HUES48 (cell line): ENCODE measurements at regions not wholly inside any gene's neighbourhood (a gene's known extent, or its start where the extent isn't known, plus 50 kb on each side); places are given as distances from the start of the nearest gene placed in this dataset.

Experiments used
- H3K27ac ChIP-seq: one replicate; pipeline ENCODE4 v1.7.0; 2013; ENCODE audit warnings: low read depth, low read length, inconsistent platforms
- H3K27me3 ChIP-seq: 2 replicates; pipeline ENCODE4 v1.6.1; 2013; ENCODE audit warnings: mild to moderate bottlenecking, low read length; ENCODE audit not compliant: control insufficient read depth, insufficient read depth
- H3K36me3 ChIP-seq: 2 replicates; pipeline ENCODE4 v1.6.1; 2013; ENCODE audit warnings: low read length; ENCODE audit not compliant: control insufficient read depth, insufficient read depth
- H3K4me1 ChIP-seq: 2 replicates; pipeline ENCODE4 v1.6.1; 2013; ENCODE audit warnings: mild to moderate bottlenecking, low read length; ENCODE audit not compliant: control insufficient read depth, insufficient read depth
- H3K4me3 ChIP-seq: 2 replicates; pipeline ENCODE4 v1.5.1; 2013; ENCODE audit warnings: mild to moderate bottlenecking, low read depth, low read length
- H3K9ac ChIP-seq: 2 replicates; pipeline ENCODE4 v1.6.1; 2013; ENCODE audit warnings: mild to moderate bottlenecking, low read depth, low read length, moderate library complexity
- H3K9me3 ChIP-seq: 2 replicates; pipeline ENCODE4 v1.6.1; 2013; ENCODE audit warnings: low read length; ENCODE audit not compliant: control insufficient read depth, insufficient read depth

GRCh38 chr21:27265492-27265891 lies 298.6 kb upstream of the ADAMTS5 start:
- Histone ChIP-seq H3K9me3 (no peaks in the 10 kb centered on the region), H3K4me3 (no peak overlapping the region), H3K9ac (no peak overlapping the region), H3K27me3 (no peaks in the 10 kb centered on the region), H3K36me3 (no peaks in the 10 kb centered on the region), H3K27ac (no peak overlapping the region), H3K4me1 (peaks cover 20% of the 10 kb centered on the region)

GRCh38 chr21:27261676-27262075 lies 294.8 kb upstream of the ADAMTS5 start:
- Histone ChIP-seq H3K9me3 (no peaks in the 10 kb centered on the region), H3K36me3 (no peaks in the 10 kb centered on the region), H3K27me3 (no peaks in the 10 kb centered on the region), H3K9ac (no peak overlapping the region), H3K4me1 (peaks cover 3% of the 10 kb centered on the region), H3K27ac (no peak overlapping the region), H3K4me3 (no peak overlapping the region)

- H3K4me3 ChIP-seq, result no peak overlapping the region
- no peak overlapping the region for H3K9ac ChIP-seq
- no peak overlapping the region for H3K27ac ChIP-seq
- H3K27me3 ChIP-seq, result no peaks in the 10 kb centered on the region
- H3K4me1 ChIP-seq, result peaks cover 6% of the 10 kb centered on the region
- H3K9me3 ChIP-seq, result no peaks in the 10 kb centered on the region
- H3K36me3 ChIP-seq, result no peaks in the 10 kb centered on the region
Observed at GRCh38 chr21:27260728-27261127, 293.8 kb upstream of the ADAMTS5 start.

- H3K9me3 ChIP-seq, result no peaks in the 10 kb centered on the region
- no peak overlapping the region for H3K27ac ChIP-seq
- no peak overlapping the region for H3K4me3 ChIP-seq
- peaks cover 6% of the 10 kb centered on the region for H3K4me1 ChIP-seq
- H3K36me3 ChIP-seq, result no peaks in the 10 kb centered on the region
- no peaks in the 10 kb centered on the region for H3K27me3 ChIP-seq
- H3K9ac ChIP-seq, result no peak overlapping the region
Observed at GRCh38 chr21:27258742-27259448, 292.0 kb upstream of the ADAMTS5 start.

GRCh38 chr21:27257908-27258556 lies 291.1 kb upstream of the ADAMTS5 start:
- Histone ChIP-seq H3K27me3 (no peaks in the 10 kb centered on the region), H3K9ac (no peak overlapping the region), H3K9me3 (no peaks in the 10 kb centered on the region), H3K36me3 (no peaks in the 10 kb centered on the region), H3K4me1 (peaks cover 6% of the 10 kb centered on the region), H3K27ac (no peak overlapping the region), H3K4me3 (no peak overlapping the region)

- H3K9me3 ChIP-seq, result no peaks in the 10 kb centered on the region
- peaks cover 6% of the 10 kb centered on the region for H3K4me1 ChIP-seq
- no peak overlapping the region for H3K9ac ChIP-seq
- H3K27ac ChIP-seq, result no peak overlapping the region
- H3K27me3 ChIP-seq, result no peaks in the 10 kb centered on the region
- H3K36me3 ChIP-seq, result no peaks in the 10 kb centered on the region
- H3K4me3 ChIP-seq, result no peak overlapping the region
Observed at GRCh38 chr21:27257226-27257625, 290.3 kb upstream of the ADAMTS5 start.

- Histone ChIP-seq H3K9me3 (no peaks in the 10 kb centered on the region), H3K9ac (no peak overlapping the region), H3K4me3 (no peak overlapping the region), H3K27ac (no peak overlapping the region), H3K4me1 (peaks cover 3% of the 10 kb centered on the region), H3K27me3 (no peaks in the 10 kb centered on the region), H3K36me3 (no peaks in the 10 kb centered on the region)
Observed at GRCh38 chr21:27251752-27252151, 284.9 kb upstream of the ADAMTS5 start.

GRCh38 chr21:27250366-27250765 lies 283.5 kb upstream of the ADAMTS5 start:
- Histone ChIP-seq H3K36me3 (no peaks in the 10 kb centered on the region), H3K27me3 (no peaks in the 10 kb centered on the region), H3K9ac (no peak overlapping the region), H3K9me3 (no peaks in the 10 kb centered on the region), H3K4me3 (no peak overlapping the region), H3K27ac (no peak overlapping the region), H3K4me1 (no peaks in the 10 kb centered on the region)

GRCh38 chr21:27248814-27249213 lies 281.9 kb upstream of the ADAMTS5 start:
- H3K4me3 ChIP-seq, result no peak overlapping the region
- no peaks in the 10 kb centered on the region for H3K9me3 ChIP-seq
- H3K4me1 ChIP-seq, result no peaks in the 10 kb centered on the region
- no peak overlapping the region for H3K9ac ChIP-seq
- H3K36me3 ChIP-seq, result no peaks in the 10 kb centered on the region
- no peak overlapping the region for H3K27ac ChIP-seq
- no peaks in the 10 kb centered on the region for H3K27me3 ChIP-seq

GRCh38 chr21:27246741-27247140 lies 279.9 kb upstream of the ADAMTS5 start:
- no peaks in the 10 kb centered on the region for H3K4me1 ChIP-seq
- no peaks in the 10 kb centered on the region for H3K36me3 ChIP-seq
- no peaks in the 10 kb centered on the region for H3K9me3 ChIP-seq
- H3K4me3 ChIP-seq, result no peak overlapping the region
- no peak overlapping the region for H3K27ac ChIP-seq
- H3K27me3 ChIP-seq, result no peaks in the 10 kb centered on the region
- no peak overlapping the region for H3K9ac ChIP-seq

- Histone ChIP-seq H3K9me3 (no peaks in the 10 kb centered on the region), H3K36me3 (no peaks in the 10 kb centered on the region), H3K27ac (no peak overlapping the region), H3K4me1 (peaks cover 6% of the 10 kb centered on the region; the same call in 1 of the 2 replicates), H3K9ac (no peak overlapping the region), H3K4me3 (no peak overlapping the region), H3K27me3 (no peaks in the 10 kb centered on the region)
Observed at GRCh38 chr21:27244776-27245175, 277.9 kb upstream of the ADAMTS5 start.
